HCT116 (cell line): ENCODE measurements at regions not wholly inside any gene's neighbourhood (a gene's known extent, or its start where the extent isn't known, plus 50 kb on each side); places are given as distances from the start of the nearest gene placed in this dataset.

Source experiments
- EZH2 ChIP-seq: fragments of 200-600 bp; sonication (generic); IDR thresholded peaks from 2 replicates; pipeline ENCODE4 v1.6.1; 2017; ENCODE audit warnings: antibody characterized with exemption, mixed run types
- EZH2phosphoT487 ChIP-seq: fragments of 200-600 bp; IDR thresholded peaks from 2 replicates; pipeline ENCODE4 v1.6.1; 2018; ENCODE audit warnings: antibody characterized with exemption, borderline replicate concordance
- JUND ChIP-seq: IDR thresholded peaks from 2 replicates; pipeline ENCODE4 v1.6.1; 2012
- POLR2A ChIP-seq: IDR thresholded peaks from 2 replicates; pipeline ENCODE4 v1.7.0; 2011; ENCODE audit warnings: borderline replicate concordance; ENCODE audit not compliant: insufficient read depth, insufficient read length; ENCODE audit errors: extremely low read depth
- POLR2AphosphoS5 ChIP-seq: IDR thresholded peaks from 2 replicates; pipeline ENCODE4 v1.6.1; 2011; ENCODE audit warnings: mild to moderate bottlenecking, low read depth, low read length, moderate library complexity
- RAD21 ChIP-seq: IDR thresholded peaks from 2 replicates; pipeline ENCODE4 v1.6.1; 2012; ENCODE audit warnings: low read depth, mild to moderate bottlenecking
- REST ChIP-seq: IDR thresholded peaks from 2 replicates; pipeline ENCODE4 v1.6.1; 2012; ENCODE audit warnings: low read depth
- SIN3A ChIP-seq: IDR thresholded peaks from 2 replicates; pipeline ENCODE4 v1.6.1; 2012; ENCODE audit warnings: low read depth
- ZNF274 ChIP-seq: fragments of 200-500 bp; sonication (Bioruptor generic); IDR thresholded peaks from 2 replicates; pipeline ENCODE4 v1.6.1; 2014; ENCODE audit warnings: mild to moderate bottlenecking, low read depth, low read length, inconsistent platforms
- TF ChIP-seq, protein P1 (sequence below): IDR thresholded peaks from 2 replicates; pipeline ENCODE4 v1.6.1; 2011; ENCODE audit warnings: mild to moderate bottlenecking, low read length, moderate library complexity; ENCODE audit not compliant: insufficient replicate concordance; ENCODE audit errors: extremely low read depth
- TF ChIP-seq, protein P2 (sequence below), 3 experiments: fragments of 200-600 bp in 1 of 3; sonication (generic) in 1 of 3; IDR thresholded peaks in 2 of 3; conservative IDR thresholded peaks in 1 of 3; 2 replicates each; pipeline ENCODE4 v1.5.1; 2012 to 2017; ENCODE audit warnings: low read depth in 2 of 3, low read length in 2 of 3, antibody characterized with exemption in 1 of 3, borderline replicate concordance in 1 of 3, control low read depth in 1 of 3, mild to moderate bottlenecking in 1 of 3, mixed read lengths in 1 of 3, mixed run types in 1 of 3, moderate library complexity in 1 of 3; ENCODE audit not compliant: insufficient read depth in 1 of 3

- no peak for TF ChIP-seq EZH2
- TF ChIP-seq, protein P1, sequence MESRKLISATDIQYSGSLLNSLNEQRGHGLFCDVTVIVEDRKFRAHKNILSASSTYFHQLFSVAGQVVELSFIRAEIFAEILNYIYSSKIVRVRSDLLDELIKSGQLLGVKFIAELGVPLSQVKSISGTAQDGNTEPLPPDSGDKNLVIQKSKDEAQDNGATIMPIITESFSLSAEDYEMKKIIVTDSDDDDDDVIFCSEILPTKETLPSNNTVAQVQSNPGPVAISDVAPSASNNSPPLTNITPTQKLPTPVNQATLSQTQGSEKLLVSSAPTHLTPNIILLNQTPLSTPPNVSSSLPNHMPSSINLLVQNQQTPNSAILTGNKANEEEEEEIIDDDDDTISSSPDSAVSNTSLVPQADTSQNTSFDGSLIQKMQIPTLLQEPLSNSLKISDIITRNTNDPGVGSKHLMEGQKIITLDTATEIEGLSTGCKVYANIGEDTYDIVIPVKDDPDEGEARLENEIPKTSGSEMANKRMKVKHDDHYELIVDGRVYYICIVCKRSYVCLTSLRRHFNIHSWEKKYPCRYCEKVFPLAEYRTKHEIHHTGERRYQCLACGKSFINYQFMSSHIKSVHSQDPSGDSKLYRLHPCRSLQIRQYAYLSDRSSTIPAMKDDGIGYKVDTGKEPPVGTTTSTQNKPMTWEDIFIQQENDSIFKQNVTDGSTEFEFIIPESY = no peak
- TF ChIP-seq, protein P2, sequence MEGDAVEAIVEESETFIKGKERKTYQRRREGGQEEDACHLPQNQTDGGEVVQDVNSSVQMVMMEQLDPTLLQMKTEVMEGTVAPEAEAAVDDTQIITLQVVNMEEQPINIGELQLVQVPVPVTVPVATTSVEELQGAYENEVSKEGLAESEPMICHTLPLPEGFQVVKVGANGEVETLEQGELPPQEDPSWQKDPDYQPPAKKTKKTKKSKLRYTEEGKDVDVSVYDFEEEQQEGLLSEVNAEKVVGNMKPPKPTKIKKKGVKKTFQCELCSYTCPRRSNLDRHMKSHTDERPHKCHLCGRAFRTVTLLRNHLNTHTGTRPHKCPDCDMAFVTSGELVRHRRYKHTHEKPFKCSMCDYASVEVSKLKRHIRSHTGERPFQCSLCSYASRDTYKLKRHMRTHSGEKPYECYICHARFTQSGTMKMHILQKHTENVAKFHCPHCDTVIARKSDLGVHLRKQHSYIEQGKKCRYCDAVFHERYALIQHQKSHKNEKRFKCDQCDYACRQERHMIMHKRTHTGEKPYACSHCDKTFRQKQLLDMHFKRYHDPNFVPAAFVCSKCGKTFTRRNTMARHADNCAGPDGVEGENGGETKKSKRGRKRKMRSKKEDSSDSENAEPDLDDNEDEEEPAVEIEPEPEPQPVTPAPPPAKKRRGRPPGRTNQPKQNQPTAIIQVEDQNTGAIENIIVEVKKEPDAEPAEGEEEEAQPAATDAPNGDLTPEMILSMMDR (IDR thresholded peaks at IDR 0.05 in 2 of 3, conservative IDR thresholded peaks at IDR 0.05 in 1 of 3; ENCODE audit: borderline replicate concordance in 1 of 3, insufficient read depth in 1 of 3, low read depth in 2 of 3, low read length in 2 of 3) = no peak
- no peak for TF ChIP-seq POLR2A
- no peak for TF ChIP-seq POLR2AphosphoS5
- no peak for TF ChIP-seq REST
- no peak for TF ChIP-seq EZH2phosphoT487
- TF ChIP-seq ZNF274 = no peak
- no peak for TF ChIP-seq RAD21
- no peak for TF ChIP-seq JUND
- TF ChIP-seq SIN3A = no peak
Measured at GRCh38 chr9:88059469-88059868, 78.8 kb downstream of the SPATA31C2 start.
